ENCODE measurements at regions not wholly inside any gene's neighbourhood (a gene's known extent, or its start where the extent isn't known, plus 50 kb on each side); places are given as distances from the start of the nearest gene placed in this dataset.

DNA sequence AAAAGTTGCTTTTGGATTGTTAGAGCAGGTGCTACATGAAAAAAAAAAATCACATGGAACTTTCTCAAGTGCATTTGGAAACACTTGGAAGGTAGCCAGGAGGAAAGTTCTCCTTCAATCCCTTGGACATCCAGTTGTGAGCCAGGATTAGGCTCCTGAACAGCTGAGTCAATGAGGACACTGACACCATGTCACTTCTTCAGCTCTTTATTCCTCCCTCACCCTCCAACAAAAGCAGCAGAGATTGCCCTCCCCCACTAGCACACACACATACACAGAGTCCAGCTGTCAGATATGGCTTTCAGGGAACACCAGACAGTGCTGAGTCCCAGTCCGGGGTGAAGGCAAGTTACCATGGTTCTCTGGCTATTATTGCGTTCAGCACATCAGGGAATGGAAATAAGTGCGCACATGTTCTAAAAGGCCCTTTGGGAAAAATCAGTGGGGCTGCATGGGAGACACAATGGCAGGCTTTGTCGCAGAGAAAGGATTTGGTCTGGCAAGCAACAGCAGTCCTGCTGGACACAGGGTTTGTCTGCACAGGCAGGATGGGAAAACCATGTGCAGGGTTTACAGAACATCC is 124.7 kb upstream of the MARCKS start:
- TF ChIP-seq, protein P1, sequence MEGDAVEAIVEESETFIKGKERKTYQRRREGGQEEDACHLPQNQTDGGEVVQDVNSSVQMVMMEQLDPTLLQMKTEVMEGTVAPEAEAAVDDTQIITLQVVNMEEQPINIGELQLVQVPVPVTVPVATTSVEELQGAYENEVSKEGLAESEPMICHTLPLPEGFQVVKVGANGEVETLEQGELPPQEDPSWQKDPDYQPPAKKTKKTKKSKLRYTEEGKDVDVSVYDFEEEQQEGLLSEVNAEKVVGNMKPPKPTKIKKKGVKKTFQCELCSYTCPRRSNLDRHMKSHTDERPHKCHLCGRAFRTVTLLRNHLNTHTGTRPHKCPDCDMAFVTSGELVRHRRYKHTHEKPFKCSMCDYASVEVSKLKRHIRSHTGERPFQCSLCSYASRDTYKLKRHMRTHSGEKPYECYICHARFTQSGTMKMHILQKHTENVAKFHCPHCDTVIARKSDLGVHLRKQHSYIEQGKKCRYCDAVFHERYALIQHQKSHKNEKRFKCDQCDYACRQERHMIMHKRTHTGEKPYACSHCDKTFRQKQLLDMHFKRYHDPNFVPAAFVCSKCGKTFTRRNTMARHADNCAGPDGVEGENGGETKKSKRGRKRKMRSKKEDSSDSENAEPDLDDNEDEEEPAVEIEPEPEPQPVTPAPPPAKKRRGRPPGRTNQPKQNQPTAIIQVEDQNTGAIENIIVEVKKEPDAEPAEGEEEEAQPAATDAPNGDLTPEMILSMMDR (IDR thresholded peaks at IDR 0.05; ENCODE audit: low read depth, low read length): no peak
- TF ChIP-seq POLR2A (IDR thresholded peaks at IDR 0.05; ENCODE audit: extremely low read depth, insufficient read length): no peak
- TF ChIP-seq MYC (IDR thresholded peaks at IDR 0.05; ENCODE audit: low read depth, low read length): no peak
- no peak for DNase-seq (ENCODE audit: low read depth)
- H3K4me3 ChIP-seq (ENCODE audit: low read depth, low read length): no peak overlapping the region

DNA sequence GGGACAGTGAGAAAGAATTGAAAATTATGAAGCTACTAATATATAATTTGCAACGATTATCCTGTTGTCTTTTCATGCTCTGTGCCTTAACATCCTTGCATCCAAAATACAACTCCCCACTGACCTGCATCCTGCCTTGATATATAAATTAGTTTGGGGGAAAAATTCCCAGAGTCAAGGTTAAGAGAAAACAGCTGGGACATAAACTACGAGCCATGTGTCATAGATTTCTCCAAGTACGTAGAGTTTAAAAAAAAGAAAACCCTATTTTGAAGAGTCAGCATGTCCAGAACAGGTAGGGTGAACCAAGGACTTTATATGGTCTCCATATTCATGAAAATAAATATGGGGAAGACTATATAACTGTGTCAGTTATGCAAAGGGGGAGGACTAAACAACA is 123.8 kb upstream of the MARCKS start:
- TF ChIP-seq POLR2A (IDR thresholded peaks at IDR 0.05; ENCODE audit: extremely low read depth, insufficient read length) (no peak), MYC (IDR thresholded peaks at IDR 0.05; ENCODE audit: low read depth, low read length) (no peak)
- TF ChIP-seq, protein P1 (IDR thresholded peaks at IDR 0.05; ENCODE audit: low read depth, low read length): no peak
- TF ChIP-seq, protein P2, sequence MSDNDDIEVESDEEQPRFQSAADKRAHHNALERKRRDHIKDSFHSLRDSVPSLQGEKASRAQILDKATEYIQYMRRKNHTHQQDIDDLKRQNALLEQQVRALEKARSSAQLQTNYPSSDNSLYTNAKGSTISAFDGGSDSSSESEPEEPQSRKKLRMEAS (IDR thresholded peaks at IDR 0.05; ENCODE audit: low read depth, low read length): no peak
- DNase-seq (ENCODE audit: low read depth): no peak
- H3K4me3 ChIP-seq (ENCODE audit: low read depth, low read length): no peak overlapping the region

DNA sequence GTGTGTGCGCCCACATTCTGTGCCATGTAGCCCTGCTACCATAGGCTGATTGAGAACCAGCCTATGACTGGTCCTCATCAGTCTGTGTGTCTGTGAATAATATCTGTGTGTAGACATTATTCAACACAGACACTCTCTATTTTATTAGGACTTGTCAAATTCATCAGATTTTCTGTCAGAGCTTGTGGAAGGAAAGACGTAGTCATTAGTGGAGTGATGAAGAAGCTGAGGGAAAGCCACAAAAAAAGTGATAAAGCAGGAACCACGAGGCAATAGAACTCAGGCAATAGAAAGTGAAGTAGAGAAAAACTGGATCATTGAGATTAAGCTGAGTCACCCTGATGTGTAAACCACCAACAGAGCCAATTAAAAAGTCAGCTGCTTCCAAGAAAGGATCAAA is 122.2 kb upstream of the MARCKS start:
- TF ChIP-seq MYC (IDR thresholded peaks at IDR 0.05; ENCODE audit: low read depth, low read length): peak; percentile 17; the same call in 1 of the 2 replicates
- TF ChIP-seq, protein P2 (IDR thresholded peaks at IDR 0.05; ENCODE audit: low read depth, low read length): no peak
- H3K4me3 ChIP-seq (ENCODE audit: low read depth, low read length): no peak overlapping the region
- DNase-seq (ENCODE audit: low read depth): peak; percentile 35

DNA sequence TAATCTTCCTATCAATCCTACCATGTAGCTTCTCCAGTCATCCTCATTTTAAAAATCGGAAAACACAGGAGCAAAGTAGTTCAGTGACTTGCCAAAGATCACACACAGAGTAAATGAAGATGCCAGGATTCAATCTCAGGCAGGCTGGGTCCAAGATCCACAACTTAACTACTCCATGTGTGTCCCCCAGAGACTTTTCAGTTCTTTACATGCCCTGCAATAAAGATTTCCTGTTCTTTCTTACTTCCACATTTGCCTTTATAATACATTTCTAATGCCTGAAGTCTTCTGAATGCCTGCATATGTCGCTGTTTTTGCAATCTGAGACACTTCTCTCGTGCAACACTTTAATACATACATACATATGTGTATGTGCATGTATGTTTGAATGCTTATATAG is 121.7 kb upstream of the MARCKS start:
- TF ChIP-seq MYC (IDR thresholded peaks at IDR 0.05; ENCODE audit: low read depth, low read length): no peak
- TF ChIP-seq, protein P2 (IDR thresholded peaks at IDR 0.05; ENCODE audit: low read depth, low read length): no peak
- no peak for TF ChIP-seq POLR2A (IDR thresholded peaks at IDR 0.05; ENCODE audit: extremely low read depth, insufficient read length)
- TF ChIP-seq, protein P1 (IDR thresholded peaks at IDR 0.05; ENCODE audit: low read depth, low read length): no peak
- peak; percentile 30 for DNase-seq (ENCODE audit: low read depth)
- H3K4me3 ChIP-seq (ENCODE audit: low read depth, low read length): no peak overlapping the region

DNA sequence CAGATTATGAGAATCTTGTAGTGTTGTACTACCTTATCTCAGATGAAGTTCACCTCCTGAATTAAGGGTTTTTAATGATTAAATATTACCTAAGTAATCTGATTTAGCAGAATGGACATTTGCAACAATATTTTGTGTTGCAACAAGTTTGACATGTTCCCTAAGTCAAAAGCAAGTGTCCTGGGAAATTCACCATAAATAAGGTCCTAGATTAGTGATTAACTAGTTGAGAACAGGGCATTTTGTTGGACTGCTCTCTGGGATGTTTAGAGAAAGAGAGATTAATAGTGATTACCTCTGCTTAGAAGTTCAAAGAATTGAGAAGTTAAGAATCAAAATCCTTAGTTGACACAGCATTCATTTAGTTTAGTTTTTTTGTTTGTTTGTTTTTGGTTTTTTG is 120.2 kb upstream of the MARCKS start:
- TF ChIP-seq POLR2A (IDR thresholded peaks at IDR 0.05; ENCODE audit: extremely low read depth, insufficient read length) (no peak), MYC (IDR thresholded peaks at IDR 0.05; ENCODE audit: low read depth, low read length) (no peak)
- TF ChIP-seq, protein P2 (IDR thresholded peaks at IDR 0.05; ENCODE audit: low read depth, low read length): no peak
- TF ChIP-seq, protein P1 (IDR thresholded peaks at IDR 0.05; ENCODE audit: low read depth, low read length): no peak
- H3K4me3 ChIP-seq (ENCODE audit: low read depth, low read length): no peak overlapping the region
- no peak for DNase-seq (ENCODE audit: low read depth)

DNA sequence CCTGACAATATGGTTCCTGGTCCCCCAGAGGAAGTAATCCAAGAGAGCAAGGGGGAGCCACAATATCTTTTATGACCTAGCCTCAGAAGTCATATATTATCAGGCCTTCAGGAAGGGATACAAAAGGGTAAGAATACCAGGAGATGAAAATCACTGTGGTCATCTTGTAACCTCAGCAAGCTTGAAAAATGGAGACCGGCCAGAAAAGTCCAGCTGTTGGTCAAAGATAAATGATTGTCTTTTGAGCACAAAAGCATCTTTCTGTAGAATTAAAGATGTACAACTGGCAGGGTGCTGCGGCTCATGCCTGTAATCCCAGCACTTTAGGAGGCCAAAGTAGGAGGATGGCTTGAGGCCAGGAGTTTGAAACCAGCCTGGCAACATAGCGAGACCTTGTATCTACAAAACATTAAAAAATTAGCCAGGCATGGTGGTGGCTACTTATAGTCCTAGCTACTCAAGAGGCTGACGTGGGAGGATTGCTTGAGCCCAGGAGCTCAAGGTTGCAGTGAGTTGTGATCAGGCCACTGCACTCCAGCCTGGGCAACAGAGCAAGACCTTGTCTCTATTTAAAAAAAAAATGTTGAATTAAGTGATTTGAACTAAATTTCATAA is 118.0 kb upstream of the MARCKS start:
- no peak overlapping the region for H3K4me3 ChIP-seq (ENCODE audit: low read depth, low read length)
- TF ChIP-seq, protein P2 (IDR thresholded peaks at IDR 0.05; ENCODE audit: low read depth, low read length): no peak
- TF ChIP-seq POLR2A (IDR thresholded peaks at IDR 0.05; ENCODE audit: extremely low read depth, insufficient read length): no peak
- TF ChIP-seq, protein P1 (IDR thresholded peaks at IDR 0.05; ENCODE audit: low read depth, low read length): no peak
- no peak for TF ChIP-seq MYC (IDR thresholded peaks at IDR 0.05; ENCODE audit: low read depth, low read length)
- no peak for DNase-seq (ENCODE audit: low read depth)

All from NB4 (cell line).